ENCODE measurements at regions not wholly inside any gene's neighbourhood (a gene's known extent, or its start where the extent isn't known, plus 50 kb on each side); places are given as distances from the start of the nearest gene placed in this dataset.
A peak's percentile ranks its signal among the peaks of the same experiment; 100 is the strongest.

DNA sequence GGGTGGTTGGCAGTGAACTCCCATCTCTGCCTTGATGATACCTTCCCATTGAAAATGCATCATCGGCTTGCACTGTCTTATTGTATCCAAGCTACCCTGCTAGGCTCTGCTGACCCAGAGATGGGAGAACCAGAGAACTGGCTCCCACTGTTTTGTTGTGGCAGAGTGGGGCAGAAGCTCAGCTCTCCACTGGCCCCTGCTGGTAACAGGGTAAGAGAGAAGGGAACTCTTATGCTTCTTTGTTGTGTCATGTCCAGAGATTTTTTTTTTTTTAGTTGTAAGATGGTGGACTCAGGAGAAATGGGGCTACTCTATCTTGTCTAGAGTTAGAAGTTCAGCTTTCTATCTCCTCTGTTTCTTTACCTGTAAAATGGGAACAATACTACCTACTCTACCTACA lies 100.5 kb upstream of the SDK1 start:
- Histone ChIP-seq H3K18ac (ENCODE audit: low read depth, low read length) (no peak overlapping the region), H3K4ac (ENCODE audit: low read depth, low read length) (no peak overlapping the region), H4K5ac (ENCODE audit: low read depth, low read length) (no peak overlapping the region), H2BK15ac (ENCODE audit: low read depth, low read length) (no peak overlapping the region), H4K8ac (ENCODE audit: low read depth in 2 of 2, low read length in 2 of 2) (no peak overlapping the region), H2AK9ac (replicated peaks; ENCODE audit: low read depth, low read length, poor library complexity) (no peak overlapping the region), H2AK5ac (ENCODE audit: low read depth, low read length) (no peak overlapping the region), H3K36me3 (ENCODE audit: control insufficient read depth, insufficient read depth, low read length) (no peaks in the 10 kb centered on the region), H3K4me1 (ENCODE audit: control insufficient read depth, insufficient read depth, low read length) (no peaks in the 10 kb centered on the region), H3K4me3 (ENCODE audit: insufficient read depth, low read depth, low read length) (no peak overlapping the region), H4K20me1 (ENCODE audit: insufficient read depth, low read length) (no peaks in the 10 kb centered on the region), H3K79me1 (ENCODE audit: low read depth in 1 of 2, low read length in 2 of 2) (no peaks in the 10 kb centered on the region), H3K9me1 (ENCODE audit: insufficient read depth, low read length) (no peaks in the 10 kb centered on the region), H2BK20ac (ENCODE audit: low read depth, low read length) (no peak overlapping the region), H3K56ac (ENCODE audit: extremely low read depth, insufficient read depth, low read length) (no peak overlapping the region), H3K4me2 (ENCODE audit: low read depth, low read length) (no peak overlapping the region), H2BK120ac (ENCODE audit: low read depth, low read length) (no peak overlapping the region), H3K14ac (replicated peaks; ENCODE audit: low read depth, low read length) (no peak overlapping the region), H3K9ac (ENCODE audit: low read depth, low read length) (no peak overlapping the region), H3K27me3 (ENCODE audit: control insufficient read depth, insufficient read depth, low read length) (no peaks in the 10 kb centered on the region), H2AFZ (replicated peaks; ENCODE audit: low read length, poor library complexity) (no peak overlapping the region), H3K23ac (ENCODE audit: low read depth, low read length) (no peak overlapping the region), H2BK5ac (ENCODE audit: low read depth, low read length, poor library complexity, severe bottlenecking) (no peak overlapping the region), H4K91ac (ENCODE audit: insufficient read depth, low read depth, low read length) (no peak overlapping the region), H3K9me3 (ENCODE audit: control insufficient read depth, insufficient read depth, low read length) (no peaks in the 10 kb centered on the region), H3K27ac (ENCODE audit: insufficient read depth, low read length) (no peak overlapping the region)
- no CpG with 5 or more reads among the region's 1 CpG for WGBS, 2 experiments (ENCODE audit: extremely low coverage in 2 of 2, insufficient read length in 1 of 2)
- TF ChIP-seq RAD21 (IDR thresholded peaks at IDR 0.05; ENCODE audit: low read length) = peak; percentile 23; the same call in 1 of the 2 replicates
- TF ChIP-seq, protein P1, sequence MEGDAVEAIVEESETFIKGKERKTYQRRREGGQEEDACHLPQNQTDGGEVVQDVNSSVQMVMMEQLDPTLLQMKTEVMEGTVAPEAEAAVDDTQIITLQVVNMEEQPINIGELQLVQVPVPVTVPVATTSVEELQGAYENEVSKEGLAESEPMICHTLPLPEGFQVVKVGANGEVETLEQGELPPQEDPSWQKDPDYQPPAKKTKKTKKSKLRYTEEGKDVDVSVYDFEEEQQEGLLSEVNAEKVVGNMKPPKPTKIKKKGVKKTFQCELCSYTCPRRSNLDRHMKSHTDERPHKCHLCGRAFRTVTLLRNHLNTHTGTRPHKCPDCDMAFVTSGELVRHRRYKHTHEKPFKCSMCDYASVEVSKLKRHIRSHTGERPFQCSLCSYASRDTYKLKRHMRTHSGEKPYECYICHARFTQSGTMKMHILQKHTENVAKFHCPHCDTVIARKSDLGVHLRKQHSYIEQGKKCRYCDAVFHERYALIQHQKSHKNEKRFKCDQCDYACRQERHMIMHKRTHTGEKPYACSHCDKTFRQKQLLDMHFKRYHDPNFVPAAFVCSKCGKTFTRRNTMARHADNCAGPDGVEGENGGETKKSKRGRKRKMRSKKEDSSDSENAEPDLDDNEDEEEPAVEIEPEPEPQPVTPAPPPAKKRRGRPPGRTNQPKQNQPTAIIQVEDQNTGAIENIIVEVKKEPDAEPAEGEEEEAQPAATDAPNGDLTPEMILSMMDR (conservative IDR thresholded peaks at IDR 0.05; ENCODE audit: low read depth, low read length) = peak; percentile 38
- TF ChIP-seq MAZ (IDR thresholded peaks at IDR 0.05; ENCODE audit: borderline replicate concordance, low read depth, low read length) = no peak
- POLR2A ChIA-PET (ENCODE audit: unreplicated experiment) = no interaction called here
- intact Hi-C loops (cut with micrococcal nuclease) = no loop called here
- ATAC-seq (ENCODE audit: low read depth) (peak; percentile 89), DNase-seq (peak; percentile 62)
- CTCF ChIA-PET = no interaction called here
- in situ Hi-C loops (cut with MboI; ENCODE audit: low sequenced_read_pairs) = no loop called here
- BruUV-seq (replicated peaks) = no TSS peak
- dilution Hi-C loops (cut with HindIII; ENCODE audit: low sequenced_read_pairs, unreplicated experiment) = no loop called here
